HCT116 (cell line): ENCODE measurements at regions not wholly inside any gene's neighbourhood (a gene's known extent, or its start where the extent isn't known, plus 50 kb on each side); places are given as distances from the start of the nearest gene placed in this dataset.

Source experiments
- ATAC-seq: fragments of 200-7000 bp; cut with Tn5 transposase; 2 replicates; pipeline ENCODE4 v1.9.1; 2020; ENCODE audit warnings: mild to moderate bottlenecking, moderate library complexity
- BruUV-seq: library from RNA; stranded (reverse); fragments of 400-500 nt; replicated peaks from 2 replicates; lab custom pipeline; 2021; lab: Mats Ljungman, UMichigan
- CTCF ChIA-PET: fragments of 300-600 bp; sonication (Branson Sonifier 250); formaldehyde crosslinking; loops from one replicate; lab custom pipeline; 2021; ENCODE audit warnings: antibody characterized with exemption; lab: Charles Lee
- POLR2A ChIA-PET: fragments of 300-600, 350-600 bp; sonication (Branson Sonifier 250); formaldehyde crosslinking; loops from one replicate; lab custom pipeline; 2021; ENCODE audit warnings: antibody characterized with exemption; lab: Charles Lee
- RAD21 ChIA-PET, 2 experiments: fragments of 300-600 bp; sonication (Branson Sonifier 250); formaldehyde crosslinking; loops; one replicate each; lab custom pipeline; 2023; ENCODE audit warnings: low total read pairs in 2 of 2; ENCODE audit not compliant: uncharacterized antibody in 2 of 2, unreplicated experiment in 2 of 2, low non-redundant PET in 1 of 2; lab: Charles Lee
- DNase-seq: peaks from one replicate; pipeline ENCODE4 v3.0.0-alpha.2; 2010; ENCODE audit warnings: low read depth, low spot score
- H2AFZ ChIP-seq: fragments of 200-600 bp; shearing (Covaris generic), sonication (generic); 2 replicates; pipeline ENCODE4 v1.6.1; 2017; ENCODE audit warnings: low read depth, mixed run types, mixed read lengths, antibody characterized with exemption, low read length; ENCODE audit not compliant: poor library complexity, severe bottlenecking
- H3K27ac ChIP-seq: 2 replicates; pipeline ENCODE4 v1.5.1; 2012; ENCODE audit warnings: low read depth, low read length
- H3K27me3 ChIP-seq: fragments of 200-600 bp; sonication (generic); 2 replicates; pipeline ENCODE4 v1.6.1; 2016; ENCODE audit warnings: mixed run types, low read length, mixed read lengths; ENCODE audit not compliant: insufficient read depth
- H3K36me3 ChIP-seq, 2 experiments: fragments of 200-500 bp in 1 of 2; fragments of 200-600 bp in 1 of 2; sonication (Bioruptor generic) in 1 of 2; sonication (generic) in 1 of 2; 2 replicates each; pipeline versions ENCODE4 v1.5.1 to v1.6.1; 2014 to 2016; ENCODE audit warnings: low read length in 2 of 2, inconsistent platforms in 1 of 2, mixed read lengths in 1 of 2, mixed run types in 1 of 2; ENCODE audit not compliant: insufficient read depth in 2 of 2, control insufficient read depth in 1 of 2
- H3K4me1 ChIP-seq, 2 experiments: fragments of 200-600 bp in 1 of 2; sonication (generic) in 1 of 2; 2 replicates each; pipeline versions ENCODE4 v1.5.1 to v1.6.1; 2012 to 2017; ENCODE audit warnings: low read length in 2 of 2, inconsistent platforms in 1 of 2, mild to moderate bottlenecking in 1 of 2, mixed read lengths in 1 of 2, mixed run types in 1 of 2, moderate library complexity in 1 of 2; ENCODE audit not compliant: insufficient read depth in 2 of 2, control insufficient read depth in 1 of 2
- H3K4me2 ChIP-seq: fragments of 200-600 bp; sonication (generic); 2 replicates; pipeline ENCODE4 v1.6.1; 2017; ENCODE audit warnings: mixed run types, low read length, mixed read lengths
- H3K4me3 ChIP-seq, 2 experiments: fragments of 200-600 bp in 1 of 2; sonication (generic) in 1 of 2; replicated peaks in 1 of 2; 2 replicates each; pipeline ENCODE4 v1.5.1; 2011 to 2016; ENCODE audit warnings: low read length in 2 of 2, control low read depth in 1 of 2, low read depth in 1 of 2, mild to moderate bottlenecking in 1 of 2, mixed read lengths in 1 of 2, mixed run types in 1 of 2
- H3K79me2 ChIP-seq: fragments of 200-600 bp; sonication (generic); 2 replicates; pipeline ENCODE4 v1.6.1; 2017; ENCODE audit warnings: mild to moderate bottlenecking, mixed run types, low read length, moderate library complexity, mixed read lengths; ENCODE audit not compliant: insufficient read depth
- H3K9ac ChIP-seq: fragments of 200-600 bp; sonication (generic); 2 replicates; pipeline ENCODE4 v1.6.1; 2016; ENCODE audit warnings: low read length, mixed read lengths
- H3K9me2 ChIP-seq: fragments of 200-600 bp; sonication (generic), shearing (Covaris generic); 2 replicates; pipeline ENCODE4 v1.6.1; 2017; ENCODE audit warnings: mixed run types, mild to moderate bottlenecking, moderate library complexity; ENCODE audit not compliant: insufficient read depth
- H3K9me3 ChIP-seq, 2 experiments: fragments of 200-500 bp in 1 of 2; fragments of 200-600 bp in 1 of 2; sonication (Bioruptor generic) in 1 of 2; sonication (generic) in 1 of 2; 2 replicates each; pipeline ENCODE4 v1.6.1; 2014 to 2017; ENCODE audit warnings: low read length in 2 of 2, mixed read lengths in 2 of 2, inconsistent platforms in 1 of 2, low read depth in 1 of 2, mild to moderate bottlenecking in 1 of 2, mixed run types in 1 of 2, moderate library complexity in 1 of 2; ENCODE audit not compliant: control insufficient read depth in 1 of 2, insufficient read depth in 1 of 2
- H4K20me1 ChIP-seq: fragments of 200-600 bp; sonication (generic), shearing (Covaris generic); 2 replicates; pipeline ENCODE4 v1.6.1; 2017; ENCODE audit warnings: mixed run types, mild to moderate bottlenecking, moderate library complexity; ENCODE audit not compliant: insufficient read depth
- CBX3 ChIP-seq: IDR thresholded peaks from 2 replicates; pipeline ENCODE4 v1.6.1; 2012; ENCODE audit warnings: low read depth
- ELF1 ChIP-seq: IDR thresholded peaks from 2 replicates; pipeline ENCODE4 v1.6.1; 2012; ENCODE audit warnings: low read depth, borderline replicate concordance
- EZH2phosphoT487 ChIP-seq: fragments of 200-600 bp; IDR thresholded peaks from 2 replicates; pipeline ENCODE4 v1.6.1; 2018; ENCODE audit warnings: antibody characterized with exemption, borderline replicate concordance
- FOSL1 ChIP-seq: IDR thresholded peaks from 2 replicates; pipeline ENCODE4 v1.6.1; 2012; ENCODE audit warnings: low read depth
- POLR2A ChIP-seq: IDR thresholded peaks from 2 replicates; pipeline ENCODE4 v1.7.0; 2011; ENCODE audit warnings: borderline replicate concordance; ENCODE audit not compliant: insufficient read depth, insufficient read length; ENCODE audit errors: extremely low read depth
- POLR2AphosphoS5 ChIP-seq: IDR thresholded peaks from 2 replicates; pipeline ENCODE4 v1.6.1; 2011; ENCODE audit warnings: mild to moderate bottlenecking, low read depth, low read length, moderate library complexity
- SIN3A ChIP-seq: IDR thresholded peaks from 2 replicates; pipeline ENCODE4 v1.6.1; 2012; ENCODE audit warnings: low read depth
- SP1 ChIP-seq: IDR thresholded peaks from 2 replicates; pipeline ENCODE4 v1.6.1; 2012; ENCODE audit warnings: low read depth
- SRF ChIP-seq: IDR thresholded peaks from 2 replicates; pipeline ENCODE4 v1.6.1; 2012; ENCODE audit warnings: low read depth
- TCF7L2 ChIP-seq: IDR thresholded peaks from 2 replicates; pipeline ENCODE4 v1.7.0; 2011; ENCODE audit warnings: borderline replicate concordance, inconsistent platforms; ENCODE audit not compliant: insufficient read depth, insufficient read length; ENCODE audit errors: extremely low read depth
- YY1 ChIP-seq: IDR thresholded peaks from 2 replicates; pipeline ENCODE4 v1.6.1; 2011; ENCODE audit warnings: low read length, low read depth, moderate library complexity, mild to moderate bottlenecking; ENCODE audit not compliant: insufficient replicate concordance; ENCODE audit errors: extremely low read depth
- ZFX ChIP-seq: fragments of 450-650 bp; IDR thresholded peaks from 2 replicates; pipeline ENCODE4 v1.6.1; 2017
- ZNF274 ChIP-seq: fragments of 200-500 bp; sonication (Bioruptor generic); IDR thresholded peaks from 2 replicates; pipeline ENCODE4 v1.6.1; 2014; ENCODE audit warnings: mild to moderate bottlenecking, low read depth, low read length, inconsistent platforms
- intact Hi-C: fragments of 100-400 bp; cut with micrococcal nuclease; formaldehyde crosslinking; loops from 2 replicates; pipeline ENCODE4 v1.10.0; 2022
- TF ChIP-seq, protein P1 (sequence below): IDR thresholded peaks from 2 replicates; pipeline ENCODE4 v1.6.1; 2012
- TF ChIP-seq, protein P2 (sequence below): IDR thresholded peaks from 2 replicates; pipeline ENCODE4 v1.6.1; 2012
- TF ChIP-seq, protein P3 (sequence below): IDR thresholded peaks from 2 replicates; pipeline ENCODE4 v1.6.1; 2012; ENCODE audit warnings: low read depth

DNA sequence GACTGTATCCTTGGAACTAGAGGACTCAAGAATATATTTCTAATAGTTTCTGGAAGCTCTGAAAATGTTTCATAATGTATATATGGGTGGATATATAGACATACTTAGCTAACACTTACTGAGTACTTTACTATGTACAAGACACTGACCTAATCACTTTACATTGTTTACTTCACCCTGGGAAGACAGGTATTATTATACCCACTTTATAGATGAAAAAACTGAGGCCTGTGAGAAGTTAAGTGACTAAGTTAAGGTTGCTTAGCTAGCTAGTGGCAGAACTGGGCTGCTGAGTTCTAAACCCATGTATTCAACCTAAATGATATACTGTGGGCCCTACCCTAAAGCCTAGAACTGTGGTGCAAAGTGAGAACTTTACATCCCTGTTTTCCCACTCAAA is 79.1 kb upstream of the SSTR1 start:
- TF ChIP-seq EZH2phosphoT487 (no peak), POLR2AphosphoS5 (no peak), ELF1 (no peak), SP1 (no peak), ZFX (no peak), POLR2A (no peak), TCF7L2 (no peak)
- TF ChIP-seq, protein P1, sequence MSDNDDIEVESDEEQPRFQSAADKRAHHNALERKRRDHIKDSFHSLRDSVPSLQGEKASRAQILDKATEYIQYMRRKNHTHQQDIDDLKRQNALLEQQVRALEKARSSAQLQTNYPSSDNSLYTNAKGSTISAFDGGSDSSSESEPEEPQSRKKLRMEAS: no peak
- no peaks in the 10 kb centered on the region for H4K20me1 ChIP-seq

DNA sequence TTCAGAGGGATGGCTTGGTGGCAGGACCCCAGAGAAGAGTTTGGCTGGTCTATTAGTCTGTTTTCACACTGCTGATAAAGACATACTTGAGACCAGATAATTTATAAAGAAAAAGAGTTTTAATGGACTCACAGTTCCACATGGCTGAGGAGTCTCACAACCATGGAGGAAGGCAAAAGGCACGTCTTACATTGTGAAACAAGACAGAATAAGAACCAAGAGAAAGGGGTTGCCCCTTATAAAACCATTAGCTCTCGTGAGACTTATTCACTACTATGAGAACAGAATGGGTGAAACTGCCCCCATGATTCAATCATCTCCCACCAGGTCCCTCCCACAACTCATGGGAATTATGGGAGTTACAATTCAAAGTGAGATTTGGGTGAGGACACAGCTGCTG is 78.5 kb upstream of the SSTR1 start:
- BruUV-seq: no TSS peak
- TF ChIP-seq, protein P2, sequence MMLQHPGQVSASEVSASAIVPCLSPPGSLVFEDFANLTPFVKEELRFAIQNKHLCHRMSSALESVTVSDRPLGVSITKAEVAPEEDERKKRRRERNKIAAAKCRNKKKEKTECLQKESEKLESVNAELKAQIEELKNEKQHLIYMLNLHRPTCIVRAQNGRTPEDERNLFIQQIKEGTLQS: no peak
- TF ChIP-seq SIN3A (no peak), FOSL1 (no peak), ZNF274 (no peak), EZH2phosphoT487 (no peak), POLR2A (no peak), ELF1 (no peak), SRF (no peak), CBX3 (no peak), YY1 (no peak)
- TF ChIP-seq, protein P3, sequence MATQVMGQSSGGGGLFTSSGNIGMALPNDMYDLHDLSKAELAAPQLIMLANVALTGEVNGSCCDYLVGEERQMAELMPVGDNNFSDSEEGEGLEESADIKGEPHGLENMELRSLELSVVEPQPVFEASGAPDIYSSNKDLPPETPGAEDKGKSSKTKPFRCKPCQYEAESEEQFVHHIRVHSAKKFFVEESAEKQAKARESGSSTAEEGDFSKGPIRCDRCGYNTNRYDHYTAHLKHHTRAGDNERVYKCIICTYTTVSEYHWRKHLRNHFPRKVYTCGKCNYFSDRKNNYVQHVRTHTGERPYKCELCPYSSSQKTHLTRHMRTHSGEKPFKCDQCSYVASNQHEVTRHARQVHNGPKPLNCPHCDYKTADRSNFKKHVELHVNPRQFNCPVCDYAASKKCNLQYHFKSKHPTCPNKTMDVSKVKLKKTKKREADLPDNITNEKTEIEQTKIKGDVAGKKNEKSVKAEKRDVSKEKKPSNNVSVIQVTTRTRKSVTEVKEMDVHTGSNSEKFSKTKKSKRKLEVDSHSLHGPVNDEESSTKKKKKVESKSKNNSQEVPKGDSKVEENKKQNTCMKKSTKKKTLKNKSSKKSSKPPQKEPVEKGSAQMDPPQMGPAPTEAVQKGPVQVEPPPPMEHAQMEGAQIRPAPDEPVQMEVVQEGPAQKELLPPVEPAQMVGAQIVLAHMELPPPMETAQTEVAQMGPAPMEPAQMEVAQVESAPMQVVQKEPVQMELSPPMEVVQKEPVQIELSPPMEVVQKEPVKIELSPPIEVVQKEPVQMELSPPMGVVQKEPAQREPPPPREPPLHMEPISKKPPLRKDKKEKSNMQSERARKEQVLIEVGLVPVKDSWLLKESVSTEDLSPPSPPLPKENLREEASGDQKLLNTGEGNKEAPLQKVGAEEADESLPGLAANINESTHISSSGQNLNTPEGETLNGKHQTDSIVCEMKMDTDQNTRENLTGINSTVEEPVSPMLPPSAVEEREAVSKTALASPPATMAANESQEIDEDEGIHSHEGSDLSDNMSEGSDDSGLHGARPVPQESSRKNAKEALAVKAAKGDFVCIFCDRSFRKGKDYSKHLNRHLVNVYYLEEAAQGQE: no peak
- TF ChIP-seq, protein P1: no peak

More for the DNA sequence above, 79.1 kb upstream of the SSTR1 start:
- CTCF ChIA-PET: no interaction called here
- no peak overlapping the region for H3K27ac ChIP-seq
- 0 out of 4 replicates have a peak, but pooled peaks cover 0 to 3% of the 10 kb centered on the region in 2 experiments for H3K9me3 ChIP-seq
- H3K36me3 ChIP-seq: no peaks in the 10 kb centered on the region
- POLR2A ChIA-PET: no interaction called here
- no peaks in the 10 kb centered on the region for H3K27me3 ChIP-seq
- H3K4me3 ChIP-seq: no peak overlapping the region
- no peak overlapping the region for H2AFZ ChIP-seq
- RAD21 ChIA-PET: no interaction called here
- H3K4me2 ChIP-seq: no peak overlapping the region
- ATAC-seq (no peak), DNase-seq (no peak)
- no peaks in the 10 kb centered on the region for H3K9me2 ChIP-seq
- BruUV-seq: no TSS peak
- H3K4me1 ChIP-seq: no peaks in the 10 kb centered on the region
- intact Hi-C loops: no loop called here
- H3K9ac ChIP-seq: no peak overlapping the region
- no peaks in the 10 kb centered on the region for H3K79me2 ChIP-seq

More for the DNA sequence above, 78.5 kb upstream of the SSTR1 start:
- no peaks in the 10 kb centered on the region for H3K79me2 ChIP-seq
- ATAC-seq: no peak
- 0 out of 4 replicates have a peak, but pooled peaks cover 0 to 3% of the 10 kb centered on the region in 2 experiments for H3K9me3 ChIP-seq
- ChIA-PET CTCF (no interaction called here), RAD21 (no interaction called here), POLR2A (no interaction called here)
- H3K9me2 ChIP-seq: no peaks in the 10 kb centered on the region
- no peaks in the 10 kb centered on the region for H4K20me1 ChIP-seq
- H3K4me3 ChIP-seq: no peak overlapping the region
- no peaks in the 10 kb centered on the region for H3K36me3 ChIP-seq
- no peak for DNase-seq
- no peak overlapping the region for H2AFZ ChIP-seq
- no peaks in the 10 kb centered on the region for H3K27me3 ChIP-seq
- intact Hi-C loops: no loop called here
- H3K4me1 ChIP-seq: no peaks in the 10 kb centered on the region
- H3K4me2 ChIP-seq: no peak overlapping the region
- no peak overlapping the region for H3K27ac ChIP-seq
- no peak overlapping the region for H3K9ac ChIP-seq
